ENCODE measurements at regions not wholly inside any gene's neighbourhood (a gene's known extent, or its start where the extent isn't known, plus 50 kb on each side); places are given as distances from the start of the nearest gene placed in this dataset.

DNA sequence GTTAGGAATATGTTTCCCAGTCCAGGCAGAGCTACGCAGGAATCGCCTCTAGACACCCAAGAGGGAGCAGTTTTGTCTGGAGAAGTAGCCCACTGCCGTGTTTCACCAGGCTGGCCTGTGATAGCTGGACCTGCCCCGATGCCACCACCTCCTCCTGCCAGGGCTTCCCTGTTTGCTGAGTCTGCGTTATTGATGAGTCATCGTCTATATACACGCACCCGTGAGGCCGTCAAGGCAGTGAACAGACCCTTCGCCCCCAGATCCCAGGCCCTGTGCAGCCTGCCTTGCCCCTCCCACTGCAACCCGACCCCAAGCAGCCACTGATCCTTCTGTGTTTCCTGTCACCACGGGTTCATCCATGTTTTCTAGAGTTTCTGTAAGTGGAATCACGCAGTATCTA lies 141.9 kb downstream of the IGLL1 start:
- no peak for TF ChIP-seq CREM (IDR thresholded peaks at IDR 0.05; ENCODE audit: low read depth)
- no peak for TF ChIP-seq CHD1 (IDR thresholded peaks at IDR 0.05; ENCODE audit: low read length)
- TF ChIP-seq, protein P1, sequence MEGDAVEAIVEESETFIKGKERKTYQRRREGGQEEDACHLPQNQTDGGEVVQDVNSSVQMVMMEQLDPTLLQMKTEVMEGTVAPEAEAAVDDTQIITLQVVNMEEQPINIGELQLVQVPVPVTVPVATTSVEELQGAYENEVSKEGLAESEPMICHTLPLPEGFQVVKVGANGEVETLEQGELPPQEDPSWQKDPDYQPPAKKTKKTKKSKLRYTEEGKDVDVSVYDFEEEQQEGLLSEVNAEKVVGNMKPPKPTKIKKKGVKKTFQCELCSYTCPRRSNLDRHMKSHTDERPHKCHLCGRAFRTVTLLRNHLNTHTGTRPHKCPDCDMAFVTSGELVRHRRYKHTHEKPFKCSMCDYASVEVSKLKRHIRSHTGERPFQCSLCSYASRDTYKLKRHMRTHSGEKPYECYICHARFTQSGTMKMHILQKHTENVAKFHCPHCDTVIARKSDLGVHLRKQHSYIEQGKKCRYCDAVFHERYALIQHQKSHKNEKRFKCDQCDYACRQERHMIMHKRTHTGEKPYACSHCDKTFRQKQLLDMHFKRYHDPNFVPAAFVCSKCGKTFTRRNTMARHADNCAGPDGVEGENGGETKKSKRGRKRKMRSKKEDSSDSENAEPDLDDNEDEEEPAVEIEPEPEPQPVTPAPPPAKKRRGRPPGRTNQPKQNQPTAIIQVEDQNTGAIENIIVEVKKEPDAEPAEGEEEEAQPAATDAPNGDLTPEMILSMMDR (IDR thresholded peaks at IDR 0.05 in 2 of 3, conservative IDR thresholded peaks at IDR 0.05 in 1 of 3; ENCODE audit: insufficient read depth in 2 of 3, low read depth in 1 of 3, low read length in 3 of 3): no peak
- no peak for TF ChIP-seq TEAD2 (tag; IDR thresholded peaks at IDR 0.05)
- TF ChIP-seq, protein P2, sequence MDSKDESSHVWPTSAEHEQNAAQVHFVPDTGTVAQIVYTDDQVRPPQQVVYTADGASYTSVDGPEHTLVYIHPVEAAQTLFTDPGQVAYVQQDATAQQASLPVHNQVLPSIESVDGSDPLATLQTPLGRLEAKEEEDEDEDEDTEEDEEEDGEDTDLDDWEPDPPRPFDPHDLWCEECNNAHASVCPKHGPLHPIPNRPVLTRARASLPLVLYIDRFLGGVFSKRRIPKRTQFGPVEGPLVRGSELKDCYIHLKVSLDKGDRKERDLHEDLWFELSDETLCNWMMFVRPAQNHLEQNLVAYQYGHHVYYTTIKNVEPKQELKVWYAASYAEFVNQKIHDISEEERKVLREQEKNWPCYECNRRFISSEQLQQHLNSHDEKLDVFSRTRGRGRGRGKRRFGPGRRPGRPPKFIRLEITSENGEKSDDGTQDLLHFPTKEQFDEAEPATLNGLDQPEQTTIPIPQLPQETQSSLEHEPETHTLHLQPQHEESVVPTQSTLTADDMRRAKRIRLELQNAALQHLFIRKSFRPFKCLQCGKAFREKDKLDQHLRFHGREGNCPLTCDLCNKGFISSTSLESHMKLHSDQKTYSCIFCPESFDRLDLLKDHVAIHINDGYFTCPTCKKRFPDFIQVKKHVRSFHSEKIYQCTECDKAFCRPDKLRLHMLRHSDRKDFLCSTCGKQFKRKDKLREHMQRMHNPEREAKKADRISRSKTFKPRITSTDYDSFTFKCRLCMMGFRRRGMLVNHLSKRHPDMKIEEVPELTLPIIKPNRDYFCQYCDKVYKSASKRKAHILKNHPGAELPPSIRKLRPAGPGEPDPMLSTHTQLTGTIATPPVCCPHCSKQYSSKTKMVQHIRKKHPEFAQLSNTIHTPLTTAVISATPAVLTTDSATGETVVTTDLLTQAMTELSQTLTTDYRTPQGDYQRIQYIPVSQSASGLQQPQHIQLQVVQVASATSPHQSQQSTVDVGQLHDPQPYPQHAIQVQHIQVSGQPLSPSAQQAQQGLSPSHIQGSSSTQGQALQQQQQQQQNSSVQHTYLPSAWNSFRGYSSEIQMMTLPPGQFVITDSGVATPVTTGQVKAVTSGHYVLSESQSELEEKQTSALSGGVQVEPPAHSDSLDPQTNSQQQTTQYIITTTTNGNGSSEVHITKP (IDR thresholded peaks at IDR 0.05; ENCODE audit: partially characterized antibody): no peak
- no peak for TF ChIP-seq ZNF197 (CRISPR knock-in tag; IDR thresholded peaks at IDR 0.05; ENCODE audit: low read depth)
- TF ChIP-seq TEAD1 (CRISPR knock-in tag; IDR thresholded peaks at IDR 0.05): no peak
- no peak for TF ChIP-seq RBM22 (IDR thresholded peaks at IDR 0.05; ENCODE audit: low read depth, low read length, poor library complexity, severe bottlenecking)
- TF ChIP-seq MEF2D (tag; conservative IDR thresholded peaks at IDR 0.05; ENCODE audit: low read depth): no peak

Measured in K562 (cell line).